H1 (cell line): ENCODE measurements at regions not wholly inside any gene's neighbourhood (a gene's known extent, or its start where the extent isn't known, plus 50 kb on each side); places are given as distances from the start of the nearest gene placed in this dataset.

Experiments used
- CTCF ChIA-PET: fragments of 300-600 bp; sonication (Branson Sonifier 250); formaldehyde crosslinking; loops from one replicate; lab custom pipeline; 2021; ENCODE audit not compliant: partially characterized antibody; lab: Charles Lee
- POLR2A ChIA-PET: fragments of 300-600 bp; sonication (Branson Sonifier 250); formaldehyde crosslinking; loops from one replicate; lab custom pipeline; 2021; ENCODE audit warnings: inconsistent platforms; ENCODE audit not compliant: partially characterized antibody; lab: Charles Lee
- DNase-seq, 2 experiments: peaks; one replicate each; pipeline versions ENCODE4 v3.0.0 to v3.0.0-alpha.2; 2010 to 2022; ENCODE audit warnings: low spot score in 2 of 2, low read depth in 1 of 2, mixed read lengths in 1 of 2
- FAIRE-seq: peaks from 2 replicates; lab custom pipeline; 2011; peaks lifted over from hg19 to GRCh38; lab: Jason Lieb, UNC
- H2AFZ ChIP-seq: 2 replicates; pipeline ENCODE4 v1.8.1; 2012; ENCODE audit warnings: low read length, inconsistent platforms
- H2AK5ac ChIP-seq: 2 replicates; pipeline ENCODE4 v1.6.1; 2013; ENCODE audit warnings: low read depth, low read length
- H2BK120ac ChIP-seq: replicated peaks from 2 replicates; pipeline ENCODE3; 2013; ENCODE audit warnings: low read depth, low read length, inconsistent platforms
- H2BK12ac ChIP-seq: 2 replicates; pipeline ENCODE4 v1.6.1; 2013; ENCODE audit warnings: low read depth, low read length
- H2BK15ac ChIP-seq: 2 replicates; pipeline ENCODE4 v1.6.1; 2013; ENCODE audit warnings: low read length
- H2BK20ac ChIP-seq: 2 replicates; pipeline ENCODE4 v1.6.1; 2013; ENCODE audit warnings: low read length
- H2BK5ac ChIP-seq: 2 replicates; pipeline ENCODE4 v1.6.1; 2013; ENCODE audit warnings: low read depth, low read length
- H3K14ac ChIP-seq: 2 replicates; pipeline ENCODE4 v1.6.1; 2013; ENCODE audit warnings: inconsistent platforms; ENCODE audit not compliant: insufficient read length
- H3K18ac ChIP-seq: 2 replicates; pipeline ENCODE4 v1.6.1; 2013; ENCODE audit warnings: low read length; ENCODE audit errors: extremely low read depth
- H3K23ac ChIP-seq: 2 replicates; pipeline ENCODE4 v1.6.1; 2013; ENCODE audit warnings: inconsistent platforms; ENCODE audit not compliant: insufficient read length
- H3K23me2 ChIP-seq: 2 replicates; pipeline ENCODE4 v1.6.1; 2013; ENCODE audit warnings: low read depth, low read length
- H3K27ac ChIP-seq: 2 replicates; pipeline ENCODE4 v1.6.1; 2011; ENCODE audit warnings: low read depth, low read length, inconsistent platforms
- H3K27me3 ChIP-seq, 4 experiments: replicated peaks in 1 of 4; 1 replicate in 1 of 4; 2 replicates in 3 of 4; pipeline versions ENCODE4 v1.6.1 to v1.8.1; 2011 to 2013; ENCODE audit warnings: low read length in 3 of 4, mild to moderate bottlenecking in 3 of 4, inconsistent platforms in 2 of 4, mixed read lengths in 2 of 4, moderate library complexity in 1 of 4; ENCODE audit not compliant: control insufficient read depth in 3 of 4, insufficient read depth in 3 of 4; ENCODE audit errors: extremely low read depth in 1 of 4
- H3K36me3 ChIP-seq, 4 experiments: 2 replicates each; pipeline versions ENCODE4 v1.6.1 to v1.8.1; 2011 to 2013; ENCODE audit warnings: mild to moderate bottlenecking in 4 of 4, low read length in 3 of 4, moderate library complexity in 2 of 4, control low read depth in 1 of 4, inconsistent platforms in 1 of 4; ENCODE audit not compliant: insufficient read depth in 4 of 4, control insufficient read depth in 2 of 4
- H3K4ac ChIP-seq: replicated peaks from 2 replicates; pipeline ENCODE3; 2013; ENCODE audit warnings: low read length, low read depth, mixed read lengths, inconsistent platforms; ENCODE audit not compliant: insufficient read length
- H3K4me1 ChIP-seq, 4 experiments: replicated peaks in 1 of 4; 1 replicate in 1 of 4; 2 replicates in 3 of 4; pipeline versions ENCODE4 v1.6.1 to v1.8.1; 2011 to 2013; ENCODE audit warnings: low read length in 3 of 4, inconsistent platforms in 2 of 4, mixed read lengths in 1 of 4; ENCODE audit not compliant: insufficient read depth in 4 of 4, control insufficient read depth in 3 of 4
- H3K4me2 ChIP-seq, 2 experiments: 2 replicates each; pipeline versions ENCODE4 v1.6.1 to v1.8.1; 2011 to 2013; ENCODE audit warnings: low read depth in 2 of 2, low read length in 2 of 2, control low read depth in 1 of 2, inconsistent platforms in 1 of 2, mild to moderate bottlenecking in 1 of 2; ENCODE audit not compliant: insufficient read depth in 1 of 2
- H3K4me3 ChIP-seq, 4 experiments: fragments of 200-600, 300-600 bp in 1 of 4; sonication (generic), shearing (Covaris generic), sonication (Bioruptor Twin) in 1 of 4; 2 replicates each; pipeline versions ENCODE4 v1.5.1 to v1.8.1; 2011 to 2016; ENCODE audit warnings: low read length in 4 of 4, low read depth in 3 of 4, control low read depth in 2 of 4, inconsistent platforms in 2 of 4, mild to moderate bottlenecking in 2 of 4, mixed read lengths in 1 of 4, moderate library complexity in 1 of 4; ENCODE audit not compliant: insufficient read depth in 2 of 4; ENCODE audit errors: extremely low read depth in 1 of 4
- H3K56ac ChIP-seq: replicated peaks from 2 replicates; pipeline ENCODE3; 2013; ENCODE audit warnings: low read depth, mild to moderate bottlenecking, mixed read lengths, low read length, inconsistent platforms; ENCODE audit not compliant: insufficient read length
- H3K79me1 ChIP-seq: 2 replicates; pipeline ENCODE4 v1.6.1; 2013; ENCODE audit warnings: low read depth, low read length, control low read depth
- H3K79me2 ChIP-seq, 2 experiments: 2 replicates each; pipeline versions ENCODE4 v1.6.1 to v1.8.1; 2012 to 2013; ENCODE audit warnings: low read length in 2 of 2, mild to moderate bottlenecking in 2 of 2, inconsistent platforms in 1 of 2; ENCODE audit not compliant: insufficient read depth in 2 of 2, control insufficient read depth in 1 of 2
- H3K9ac ChIP-seq, 4 experiments: replicated peaks in 1 of 4; 1 replicate in 1 of 4; 2 replicates in 3 of 4; pipeline versions ENCODE4 v1.6.1 to v1.8.1; 2011 to 2013; ENCODE audit warnings: low read depth in 3 of 4, low read length in 3 of 4, control low read depth in 2 of 4, mild to moderate bottlenecking in 2 of 4, moderate library complexity in 2 of 4, inconsistent platforms in 1 of 4; ENCODE audit errors: extremely low read depth in 1 of 4
- H3K9me3 ChIP-seq, 2 experiments: 2 replicates each; pipeline versions ENCODE4 v1.6.1 to v1.8.1; 2012 to 2013; ENCODE audit warnings: mild to moderate bottlenecking in 2 of 2, moderate library complexity in 2 of 2, control low read depth in 1 of 2, inconsistent platforms in 1 of 2, low read depth in 1 of 2, low read length in 1 of 2, mixed read lengths in 1 of 2; ENCODE audit not compliant: insufficient read depth in 2 of 2
- H4K20me1 ChIP-seq, 2 experiments: replicated peaks in 1 of 2; 2 replicates each; pipeline versions ENCODE3 to v1.8.1; 2011 to 2013; ENCODE audit warnings: inconsistent platforms in 2 of 2, low read length in 2 of 2, mild to moderate bottlenecking in 1 of 2; ENCODE audit not compliant: insufficient read depth in 2 of 2, control insufficient read depth in 1 of 2
- H4K5ac ChIP-seq: 2 replicates; pipeline ENCODE4 v1.6.1; 2013; ENCODE audit warnings: low read length, low read depth, mixed read lengths, inconsistent platforms; ENCODE audit not compliant: insufficient read length
- H4K8ac ChIP-seq: 2 replicates; pipeline ENCODE4 v1.8.0; 2013; ENCODE audit warnings: mild to moderate bottlenecking, moderate library complexity, low read length, inconsistent platforms; ENCODE audit not compliant: insufficient read depth; ENCODE audit errors: extremely low read depth
- H4K91ac ChIP-seq: replicated peaks from 2 replicates; pipeline ENCODE3; 2013; ENCODE audit warnings: low read length, mixed read lengths, inconsistent platforms; ENCODE audit not compliant: insufficient read length
- CHD1 ChIP-seq: IDR thresholded peaks from 2 replicates; pipeline ENCODE4 v1.6.1; 2012; ENCODE audit warnings: low read depth, low read length, improper control_type of control experiment
- CHD2 ChIP-seq: IDR thresholded peaks from 2 replicates; pipeline ENCODE4 v1.6.1; 2012; ENCODE audit warnings: low read length, improper control_type of control experiment
- EGR1 ChIP-seq: IDR thresholded peaks from 2 replicates; pipeline ENCODE4 v1.6.1; 2011; ENCODE audit warnings: low read depth, low read length, borderline replicate concordance
- GABPA ChIP-seq: IDR thresholded peaks from 2 replicates; pipeline ENCODE4 v1.6.1; 2011; ENCODE audit warnings: mild to moderate bottlenecking, low read length, moderate library complexity, borderline replicate concordance; ENCODE audit not compliant: insufficient read depth
- POLR2AphosphoS5 ChIP-seq: IDR thresholded peaks from 2 replicates; pipeline ENCODE4 v1.6.1; 2011; ENCODE audit warnings: low read depth, low read length
- POU5F1 ChIP-seq: IDR thresholded peaks from 2 replicates; pipeline ENCODE4 v1.6.1; 2011; ENCODE audit warnings: low read depth, mild to moderate bottlenecking, low read length, moderate library complexity
- RBBP5 ChIP-seq: IDR thresholded peaks from 2 replicates; pipeline ENCODE4 v1.7.1; 2012; ENCODE audit warnings: low read depth, mild to moderate bottlenecking, inconsistent platforms, low read length, moderate library complexity, borderline replicate concordance
- TAF7 ChIP-seq: optimal IDR thresholded peaks from 2 replicates; pipeline ENCODE3; 2011; ENCODE audit warnings: low read depth, mild to moderate bottlenecking, inconsistent platforms, low read length, moderate library complexity, borderline replicate concordance
- WGBS, 2 experiments: shearing (Covaris generic) in 1 of 2; methylation state at CpG; one replicate each; pipeline versions ENCODE4 v1.1.6 to v1.1.7; 2013 to 2015; ENCODE audit warnings: low lambda C conversion rate in 2 of 2, mixed read lengths in 2 of 2, inconsistent platforms in 1 of 2, low coverage in 1 of 2, missing lambda C conversion rate in 1 of 2; ENCODE audit not compliant: insufficient replicate concordance in 2 of 2, insufficient coverage in 1 of 2, insufficient read length in 1 of 2; ENCODE audit errors: extremely low coverage in 1 of 2, missing lambda C conversion rate in 1 of 2; 5-methylcytosine and 5-hydroxymethylcytosine counted together
- TF ChIP-seq, protein P1 (sequence below): IDR thresholded peaks from 2 replicates; pipeline ENCODE4 v1.6.1; 2012; ENCODE audit warnings: low read length, inconsistent platforms
- TF ChIP-seq, protein P2 (sequence below), 3 experiments: IDR thresholded peaks; 1 replicate in 2 of 3; 2 replicates in 1 of 3; pipeline versions ENCODE4 v1.5.1 to v1.6.1; 2011; ENCODE audit warnings: low read length in 3 of 3, mild to moderate bottlenecking in 3 of 3, inconsistent platforms in 2 of 3, low read depth in 1 of 3, moderate library complexity in 1 of 3; ENCODE audit not compliant: insufficient read depth in 1 of 3; ENCODE audit errors: control extremely low read depth in 1 of 3
- TF ChIP-seq, protein P3 (sequence below): IDR thresholded peaks from 2 replicates; pipeline ENCODE4 v1.6.1; 2012; ENCODE audit warnings: inconsistent platforms

DNA sequence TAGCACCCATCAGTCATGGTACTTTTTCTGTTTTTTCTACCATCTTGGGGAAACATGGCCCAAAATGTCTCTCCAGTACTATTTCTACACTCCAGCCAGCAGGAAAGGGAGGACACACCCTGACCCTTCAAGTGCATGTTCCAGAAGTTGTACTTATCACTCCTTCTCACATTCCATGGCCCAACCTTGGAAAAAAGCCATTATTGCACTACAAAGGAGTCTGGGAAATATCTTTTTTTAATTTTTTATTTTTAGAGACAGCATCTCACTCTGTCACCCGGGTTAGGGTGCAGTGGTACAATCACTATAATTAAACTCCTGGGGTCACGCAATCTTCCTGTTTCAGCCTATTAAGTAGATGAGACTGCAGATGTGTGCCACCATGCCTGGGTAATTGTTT lies 100.0 kb upstream of the PPP2R3A start:
- DNase-seq (no peak), FAIRE-seq (no peak)
- H3K4me1 ChIP-seq = no peaks in the 10 kb centered on the region
- no peak overlapping the region for H4K91ac ChIP-seq
- H3K14ac ChIP-seq = no peak overlapping the region
- H3K18ac ChIP-seq = no peak overlapping the region
- H3K4ac ChIP-seq = no peak overlapping the region
- no peak overlapping the region for H3K27ac ChIP-seq
- H3K79me2 ChIP-seq = no peaks in the 10 kb centered on the region
- no peak overlapping the region for H3K56ac ChIP-seq
- no peaks in the 10 kb centered on the region for H3K9me3 ChIP-seq
- no peak overlapping the region for H2BK20ac ChIP-seq
- no peaks in the 10 kb centered on the region for H4K20me1 ChIP-seq
- H3K23ac ChIP-seq = no peak overlapping the region
- no peak overlapping the region for H2BK12ac ChIP-seq
- H2BK15ac ChIP-seq = no peak overlapping the region
- no peak overlapping the region for H3K9ac ChIP-seq
- H3K79me1 ChIP-seq = no peaks in the 10 kb centered on the region
- no peak overlapping the region for H3K4me3 ChIP-seq
- H2BK120ac ChIP-seq = no peak overlapping the region
- H3K23me2 ChIP-seq = no peaks in the 10 kb centered on the region
- no peak overlapping the region for H4K8ac ChIP-seq
- H2BK5ac ChIP-seq = no peak overlapping the region
- 83% methylated on average over 2 of the region's 2 CpGs; no CpG with 5 or more reads in 1 of the 2 experiments for WGBS, 2 experiments
- H2AFZ ChIP-seq = no peak overlapping the region
- no peak overlapping the region for H3K4me2 ChIP-seq
- no peaks in the 10 kb centered on the region for H3K36me3 ChIP-seq
- POLR2A ChIA-PET = no interaction called here
- no peak overlapping the region for H2AK5ac ChIP-seq
- CTCF ChIA-PET = interaction anchor here (0.9 kb wide), 1 partner anchor 15 kb away, joined by 3 read pairs; no protein-coding TSS in a partner anchor
- H4K5ac ChIP-seq = no peak overlapping the region
- H3K27me3 ChIP-seq = no peaks in the 10 kb centered on the region
- TF ChIP-seq CHD2 (no peak), CHD1 (no peak), EGR1 (no peak), RBBP5 (no peak), GABPA (no peak), POU5F1 (no peak), POLR2AphosphoS5 (no peak), TAF7 (no peak)
- TF ChIP-seq, protein P1, sequence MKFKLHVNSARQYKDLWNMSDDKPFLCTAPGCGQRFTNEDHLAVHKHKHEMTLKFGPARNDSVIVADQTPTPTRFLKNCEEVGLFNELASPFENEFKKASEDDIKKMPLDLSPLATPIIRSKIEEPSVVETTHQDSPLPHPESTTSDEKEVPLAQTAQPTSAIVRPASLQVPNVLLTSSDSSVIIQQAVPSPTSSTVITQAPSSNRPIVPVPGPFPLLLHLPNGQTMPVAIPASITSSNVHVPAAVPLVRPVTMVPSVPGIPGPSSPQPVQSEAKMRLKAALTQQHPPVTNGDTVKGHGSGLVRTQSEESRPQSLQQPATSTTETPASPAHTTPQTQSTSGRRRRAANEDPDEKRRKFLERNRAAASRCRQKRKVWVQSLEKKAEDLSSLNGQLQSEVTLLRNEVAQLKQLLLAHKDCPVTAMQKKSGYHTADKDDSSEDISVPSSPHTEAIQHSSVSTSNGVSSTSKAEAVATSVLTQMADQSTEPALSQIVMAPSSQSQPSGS = no peak
- TF ChIP-seq, protein P2, sequence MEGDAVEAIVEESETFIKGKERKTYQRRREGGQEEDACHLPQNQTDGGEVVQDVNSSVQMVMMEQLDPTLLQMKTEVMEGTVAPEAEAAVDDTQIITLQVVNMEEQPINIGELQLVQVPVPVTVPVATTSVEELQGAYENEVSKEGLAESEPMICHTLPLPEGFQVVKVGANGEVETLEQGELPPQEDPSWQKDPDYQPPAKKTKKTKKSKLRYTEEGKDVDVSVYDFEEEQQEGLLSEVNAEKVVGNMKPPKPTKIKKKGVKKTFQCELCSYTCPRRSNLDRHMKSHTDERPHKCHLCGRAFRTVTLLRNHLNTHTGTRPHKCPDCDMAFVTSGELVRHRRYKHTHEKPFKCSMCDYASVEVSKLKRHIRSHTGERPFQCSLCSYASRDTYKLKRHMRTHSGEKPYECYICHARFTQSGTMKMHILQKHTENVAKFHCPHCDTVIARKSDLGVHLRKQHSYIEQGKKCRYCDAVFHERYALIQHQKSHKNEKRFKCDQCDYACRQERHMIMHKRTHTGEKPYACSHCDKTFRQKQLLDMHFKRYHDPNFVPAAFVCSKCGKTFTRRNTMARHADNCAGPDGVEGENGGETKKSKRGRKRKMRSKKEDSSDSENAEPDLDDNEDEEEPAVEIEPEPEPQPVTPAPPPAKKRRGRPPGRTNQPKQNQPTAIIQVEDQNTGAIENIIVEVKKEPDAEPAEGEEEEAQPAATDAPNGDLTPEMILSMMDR (IDR thresholded peaks at IDR 0.05; ENCODE audit: control extremely low read depth in 1 of 3, insufficient read depth in 1 of 3, low read depth in 1 of 3, low read length in 3 of 3) = no peak
- TF ChIP-seq, protein P3, sequence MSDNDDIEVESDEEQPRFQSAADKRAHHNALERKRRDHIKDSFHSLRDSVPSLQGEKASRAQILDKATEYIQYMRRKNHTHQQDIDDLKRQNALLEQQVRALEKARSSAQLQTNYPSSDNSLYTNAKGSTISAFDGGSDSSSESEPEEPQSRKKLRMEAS = no peak
